ENCODE measurements at regions not wholly inside any gene's neighbourhood (a gene's known extent, or its start where the extent isn't known, plus 50 kb on each side); places are given as distances from the start of the nearest gene placed in this dataset.

GRCh38 chr10:18968159-18968558 lies 80.4 kb upstream of the MALRD1 start:
- Histone ChIP-seq H3K9me3 (ENCODE audit: control insufficient read depth, insufficient read depth, low read depth, low read length) (no peaks in the 10 kb centered on the region), H3K4me2 (ENCODE audit: extremely low read depth, insufficient read depth, low read length) (no peak overlapping the region), H3K36me3 (ENCODE audit: control insufficient read depth, insufficient read depth, low read length) (no peaks in the 10 kb centered on the region), H3K27me3 (ENCODE audit: control insufficient read depth, insufficient read depth, low read length) (no peaks in the 10 kb centered on the region), H2AFZ (ENCODE audit: low read length) (no peak overlapping the region), H4K20me1 (ENCODE audit: control insufficient read depth, extremely low read depth, insufficient read depth, low read length) (no peaks in the 10 kb centered on the region), H3K79me2 (ENCODE audit: control insufficient read depth, insufficient read depth, low read length) (no peaks in the 10 kb centered on the region), H3K9ac (ENCODE audit: insufficient read depth, low read length) (no peak overlapping the region), H3K4me1 (ENCODE audit: control insufficient read depth, extremely low read depth, insufficient read depth, low read length) (no peaks in the 10 kb centered on the region), H3K4me3 (replicated peaks in 1 of 4; ENCODE audit: control extremely low read depth in 1 of 4, insufficient read depth in 1 of 4, low read depth in 3 of 4, low read length in 4 of 4) (no peak overlapping the region), H3K27ac (ENCODE audit: insufficient read depth, low read length) (no peak overlapping the region)
- TF ChIP-seq CTCF (conservative IDR thresholded peaks at IDR 0.05 in 1 of 2, IDR thresholded peaks at IDR 0.05 in 1 of 2; ENCODE audit: low read depth in 1 of 2, low read length in 2 of 2) (no peak), EZH2 (IDR thresholded peaks at IDR 0.05; ENCODE audit: low read length, missing control alignments) (no peak)
- DNase-seq (ENCODE audit: low read depth in 2 of 2): peak in 1 of 2 donors; percentile 61

GRCh38 chr10:18976696-18977251 lies 71.8 kb upstream of the MALRD1 start:
- H3K27me3 ChIP-seq (ENCODE audit: control insufficient read depth, insufficient read depth, low read length): no peaks in the 10 kb centered on the region
- no peak overlapping the region for H3K9ac ChIP-seq (ENCODE audit: insufficient read depth, low read length)
- no peaks in the 10 kb centered on the region for H3K4me1 ChIP-seq (ENCODE audit: control insufficient read depth, extremely low read depth, insufficient read depth, low read length)
- TF ChIP-seq CTCF (conservative IDR thresholded peaks at IDR 0.05 in 1 of 2, IDR thresholded peaks at IDR 0.05 in 1 of 2; ENCODE audit: low read depth in 1 of 2, low read length in 2 of 2) (no peak), EZH2 (IDR thresholded peaks at IDR 0.05; ENCODE audit: low read length, missing control alignments) (no peak)
- no peak overlapping the region for H3K4me3 ChIP-seq (replicated peaks in 1 of 4; ENCODE audit: control extremely low read depth in 1 of 4, insufficient read depth in 1 of 4, low read depth in 3 of 4, low read length in 4 of 4)
- no peak overlapping the region for H3K4me2 ChIP-seq (ENCODE audit: extremely low read depth, insufficient read depth, low read length)
- no peaks in the 10 kb centered on the region for H3K9me3 ChIP-seq (ENCODE audit: control insufficient read depth, insufficient read depth, low read depth, low read length)
- DNase-seq (ENCODE audit: low read depth in 2 of 2): no peak
- no peaks in the 10 kb centered on the region for H3K36me3 ChIP-seq (ENCODE audit: control insufficient read depth, insufficient read depth, low read length)
- H4K20me1 ChIP-seq (ENCODE audit: control insufficient read depth, extremely low read depth, insufficient read depth, low read length): no peaks in the 10 kb centered on the region
- no peak overlapping the region for H2AFZ ChIP-seq (ENCODE audit: low read length)
- H3K79me2 ChIP-seq (ENCODE audit: control insufficient read depth, insufficient read depth, low read length): no peaks in the 10 kb centered on the region
- no peak overlapping the region for H3K27ac ChIP-seq (ENCODE audit: insufficient read depth, low read length)

- Histone ChIP-seq H4K20me1 (ENCODE audit: control insufficient read depth, extremely low read depth, insufficient read depth, low read length) (no peaks in the 10 kb centered on the region), H3K4me3 (replicated peaks in 1 of 4; ENCODE audit: control extremely low read depth in 1 of 4, insufficient read depth in 1 of 4, low read depth in 3 of 4, low read length in 4 of 4) (no peak overlapping the region), H3K4me1 (ENCODE audit: control insufficient read depth, extremely low read depth, insufficient read depth, low read length) (no peaks in the 10 kb centered on the region), H3K27me3 (ENCODE audit: control insufficient read depth, insufficient read depth, low read length) (no peaks in the 10 kb centered on the region), H3K9ac (ENCODE audit: insufficient read depth, low read length) (no peak overlapping the region), H3K27ac (ENCODE audit: insufficient read depth, low read length) (no peak overlapping the region), H3K79me2 (ENCODE audit: control insufficient read depth, insufficient read depth, low read length) (no peaks in the 10 kb centered on the region), H3K4me2 (ENCODE audit: extremely low read depth, insufficient read depth, low read length) (no peak overlapping the region), H2AFZ (ENCODE audit: low read length) (no peak overlapping the region), H3K9me3 (ENCODE audit: control insufficient read depth, insufficient read depth, low read depth, low read length) (no peaks in the 10 kb centered on the region), H3K36me3 (ENCODE audit: control insufficient read depth, insufficient read depth, low read length) (no peaks in the 10 kb centered on the region)
- TF ChIP-seq EZH2 (IDR thresholded peaks at IDR 0.05; ENCODE audit: low read length, missing control alignments) (no peak), CTCF (conservative IDR thresholded peaks at IDR 0.05 in 1 of 2, IDR thresholded peaks at IDR 0.05 in 1 of 2; ENCODE audit: low read depth in 1 of 2, low read length in 2 of 2) (no peak)
- DNase-seq (ENCODE audit: low read depth in 2 of 2): no peak
Observed at GRCh38 chr10:18980089-18980629, 68.4 kb upstream of the MALRD1 start.

Measured in fibroblast of lung (primary cell).